ENCODE measurements at regions not wholly inside any gene's neighbourhood (a gene's known extent, or its start where the extent isn't known, plus 50 kb on each side); places are given as distances from the start of the nearest gene placed in this dataset.

GRCh38 chr12:43180242-43180641 is 371.8 kb downstream of the ADAMTS20 start:
- no peak overlapping the region for H3K4me3 ChIP-seq (ENCODE audit: low read depth, poor library complexity, severe bottlenecking)
- no peak for DNase-seq (ENCODE audit: low spot score in 2 of 2)
- WGBS, 2 donors, result 68 to 80% methylated on average over 4 of the region's 4 CpGs
- intact Hi-C loops (cut with DNase I; ENCODE audit: low total_unique reads), result no loop called here
- TF ChIP-seq CTCF (IDR thresholded peaks at IDR 0.05) (no peak), POLR2A (IDR thresholded peaks at IDR 0.05) (no peak)

DNA sequence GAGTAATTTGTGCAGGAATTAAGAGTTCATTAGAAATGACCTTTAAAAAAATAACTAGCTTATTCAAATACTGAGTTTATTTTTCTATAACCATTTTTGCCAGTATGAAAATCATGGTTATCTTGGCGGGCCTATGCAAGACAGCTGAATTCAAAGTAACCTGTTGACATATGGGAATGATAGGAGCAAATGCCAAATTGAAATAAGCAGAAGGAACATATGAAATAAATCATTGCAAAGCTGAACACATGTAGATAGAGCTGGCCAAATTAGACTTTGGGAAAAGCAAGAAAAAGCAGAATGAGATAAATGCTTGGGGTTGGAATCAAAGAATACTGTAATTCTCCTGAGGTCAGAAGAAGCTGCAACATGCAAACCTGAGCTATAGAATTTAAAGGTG is 372.5 kb downstream of the ADAMTS20 start:
- intact Hi-C loops (cut with DNase I; ENCODE audit: low total_unique reads), result no loop called here
- TF ChIP-seq CTCF (IDR thresholded peaks at IDR 0.05) (no peak), POLR2A (IDR thresholded peaks at IDR 0.05) (no peak)
- no peak overlapping the region for H3K4me3 ChIP-seq (ENCODE audit: low read depth, poor library complexity, severe bottlenecking)
- DNase-seq (ENCODE audit: low spot score in 2 of 2), result no peak
- 49 to 59% methylated on average over 1 of the region's 1 CpG for WGBS, 2 donors

DNA sequence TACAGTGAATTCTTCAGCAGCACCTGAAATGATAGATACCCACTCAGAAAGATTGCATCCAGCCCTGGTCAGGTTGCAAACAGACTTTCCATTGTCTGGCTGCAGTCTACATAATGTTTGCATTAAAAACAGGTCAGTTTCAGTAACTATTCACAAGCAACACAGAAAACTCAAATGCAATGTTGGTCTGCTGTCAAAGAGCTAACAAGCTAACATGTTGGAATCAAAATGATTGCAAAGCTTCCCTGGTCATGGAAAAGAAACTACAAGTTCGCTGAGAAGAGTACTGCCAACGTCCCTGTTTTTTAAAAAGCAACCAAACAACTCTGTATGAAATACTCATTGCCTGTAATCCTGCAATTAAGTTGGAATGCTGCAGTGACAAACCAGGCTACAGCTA is 374.7 kb downstream of the ADAMTS20 start:
- H3K4me3 ChIP-seq (ENCODE audit: low read depth, poor library complexity, severe bottlenecking), result no peak overlapping the region
- no peak for DNase-seq (ENCODE audit: low spot score in 2 of 2)
- 34 to 41% methylated on average over 2 of the region's 2 CpGs for WGBS, 2 donors
- intact Hi-C loops (cut with DNase I; ENCODE audit: low total_unique reads), result no loop called here
- TF ChIP-seq POLR2A (IDR thresholded peaks at IDR 0.05) (no peak), CTCF (IDR thresholded peaks at IDR 0.05) (no peak)

DNA sequence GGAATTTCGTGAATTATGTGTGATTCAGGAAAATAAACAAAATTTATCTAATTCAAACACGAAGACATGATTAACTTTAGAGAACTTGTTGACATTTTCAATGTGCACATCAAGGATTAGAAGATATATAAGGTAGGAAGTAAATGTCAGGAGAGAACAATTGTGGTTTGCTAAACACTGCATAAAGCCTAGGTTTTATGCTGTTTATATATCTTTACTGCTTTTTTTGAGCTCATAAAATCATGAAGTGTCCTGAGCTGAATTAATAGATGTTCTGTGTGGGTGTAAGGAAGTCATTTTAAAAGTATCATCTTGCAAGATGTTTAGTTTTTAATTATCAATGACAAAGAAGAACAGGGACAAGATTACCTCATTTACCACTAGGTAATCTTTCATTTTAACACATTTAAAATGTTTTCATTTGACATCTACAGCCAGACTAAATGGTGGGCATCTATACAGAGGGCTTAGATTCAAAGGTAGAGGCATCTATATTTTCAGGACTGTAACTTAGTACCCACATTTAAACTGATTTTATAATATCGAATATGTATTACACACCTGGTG is 382.8 kb downstream of the ADAMTS20 start:
- TF ChIP-seq CTCF (IDR thresholded peaks at IDR 0.05) (no peak), POLR2A (IDR thresholded peaks at IDR 0.05) (no peak)
- WGBS, 2 donors, result 70% methylated on average over 3 of the region's 3 CpGs
- no peak overlapping the region for H3K4me3 ChIP-seq (ENCODE audit: low read depth, poor library complexity, severe bottlenecking)
- no peak for DNase-seq (ENCODE audit: low spot score in 2 of 2)
- intact Hi-C loops (cut with DNase I; ENCODE audit: low total_unique reads), result no loop called here

- 68 to 73% methylated on average over 3 of the region's 3 CpGs for WGBS, 2 donors
Observed at GRCh38 chr12:43167691-43168090, 384.3 kb downstream of the ADAMTS20 start.

More at GRCh38 chr12:43167691-43168090, 384.3 kb downstream of the ADAMTS20 start:
- intact Hi-C loops (cut with DNase I; ENCODE audit: low total_unique reads), result no loop called here
- no peak overlapping the region for H3K4me3 ChIP-seq (ENCODE audit: low read depth, poor library complexity, severe bottlenecking)
- TF ChIP-seq POLR2A (IDR thresholded peaks at IDR 0.05) (no peak), CTCF (IDR thresholded peaks at IDR 0.05) (no peak)
- no peak for DNase-seq (ENCODE audit: low spot score in 2 of 2)
